Endothelial cell of umbilical vein (primary cell): ENCODE measurements at regions not wholly inside any gene's neighbourhood (a gene's known extent, or its start where the extent isn't known, plus 50 kb on each side); places are given as distances from the start of the nearest gene placed in this dataset.

Experiments
- CTCF ChIP-seq, 2 donors: IDR thresholded peaks; 1 replicate in 1 of 2; 2 replicates in 1 of 2; pipeline ENCODE4 v1.5.1; 2011; ENCODE audit warnings: low read length in 2 of 2, mild to moderate bottlenecking in 2 of 2, moderate library complexity in 2 of 2, control low read depth in 1 of 2, inconsistent platforms in 1 of 2, low read depth in 1 of 2; ENCODE audit not compliant: insufficient read depth in 1 of 2; ENCODE audit errors: extremely low read depth in 1 of 2
- EZH2 ChIP-seq: IDR thresholded peaks from 2 replicates; pipeline ENCODE4 v1.6.1; 2012; ENCODE audit warnings: borderline replicate concordance, low read depth, mild to moderate bottlenecking, moderate library complexity, low read length, inconsistent platforms; ENCODE audit not compliant: severe bottlenecking
- MYC ChIP-seq: IDR thresholded peaks from one replicate; pipeline ENCODE4 v1.6.1; 2011; ENCODE audit warnings: mild to moderate bottlenecking, low read depth, low read length
- POLR2AphosphoS5 ChIP-seq: IDR thresholded peaks from 2 replicates; pipeline ENCODE4 v1.6.1; 2012; ENCODE audit warnings: low read depth, mild to moderate bottlenecking, control low read depth, low read length, moderate library complexity; ENCODE audit not compliant: insufficient read depth
- TF ChIP-seq, protein P1 (sequence below): IDR thresholded peaks from 2 replicates; pipeline ENCODE4 v1.6.1; 2011; ENCODE audit not compliant: insufficient read depth, insufficient read length

GRCh38 chr2:133900909-133901308 lies 332.6 kb upstream of the NCKAP5 start:
- no peak for TF ChIP-seq POLR2AphosphoS5
- TF ChIP-seq, protein P1, sequence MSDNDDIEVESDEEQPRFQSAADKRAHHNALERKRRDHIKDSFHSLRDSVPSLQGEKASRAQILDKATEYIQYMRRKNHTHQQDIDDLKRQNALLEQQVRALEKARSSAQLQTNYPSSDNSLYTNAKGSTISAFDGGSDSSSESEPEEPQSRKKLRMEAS, result no peak
- TF ChIP-seq CTCF (IDR thresholded peaks at IDR 0.05; ENCODE audit: extremely low read depth in 1 of 2, insufficient read depth in 1 of 2, low read depth in 1 of 2, low read length in 2 of 2), result no peak
- TF ChIP-seq EZH2, result no peak
- no peak for TF ChIP-seq MYC
